Stimulated activated CD8-positive, alpha-beta memory T cell treated with anti-CD3 and anti-CD28 coated beads, Interleukin-2, amount 100 ng/mL, for 48 hours (primary cell): ENCODE measurements at regions not wholly inside any gene's neighbourhood (a gene's known extent, or its start where the extent isn't known, plus 50 kb on each side); places are given as distances from the start of the nearest gene placed in this dataset.

Experiments used
- DNase-seq, 2 donors: peaks; one replicate each; pipeline ENCODE4 v3.0.0-alpha.2; 2020; ENCODE audit warnings: low read depth in 2 of 2

- no peak for DNase-seq
Measured at GRCh38 chrX:39627257-39627656, 470.5 kb downstream of the BCOR start.

GRCh38 chrX:39629001-39629400, 468.8 kb downstream of the BCOR start:
- no peak for DNase-seq

GRCh38 chrX:39630344-39630743, 467.4 kb downstream of the BCOR start:
- no peak for DNase-seq

GRCh38 chrX:39631276-39632229, 466.2 kb downstream of the BCOR start:
- no peak for DNase-seq

GRCh38 chrX:39633293-39633692, 464.5 kb downstream of the BCOR start:
- no peak for DNase-seq

GRCh38 chrX:39636481-39636880, 461.3 kb downstream of the BCOR start:
- DNase-seq, result no peak

GRCh38 chrX:39638526-39638925, 459.2 kb downstream of the BCOR start:
- no peak for DNase-seq

- DNase-seq, result no peak
Measured at GRCh38 chrX:39639871-39640270, 457.9 kb downstream of the BCOR start.

- no peak for DNase-seq
Measured at GRCh38 chrX:39640866-39641265, 456.9 kb downstream of the BCOR start.

GRCh38 chrX:39642071-39642470, 455.7 kb downstream of the BCOR start:
- no peak for DNase-seq

GRCh38 chrX:39643550-39643949, 454.2 kb downstream of the BCOR start:
- no peak for DNase-seq

- peak; percentile 3 to 10 for DNase-seq
Measured at GRCh38 chrX:39645178-39645895, 452.4 kb downstream of the BCOR start.

- DNase-seq, result no peak
Measured at GRCh38 chrX:39648548-39649254, 449.1 kb downstream of the BCOR start.

- DNase-seq, result no peak
Measured at GRCh38 chrX:39650768-39651347, 446.9 kb downstream of the BCOR start.

- no peak for DNase-seq
Measured at GRCh38 chrX:39652336-39652735, 445.4 kb downstream of the BCOR start.

- no peak for DNase-seq
Measured at GRCh38 chrX:39653691-39654090, 444.1 kb downstream of the BCOR start.

- DNase-seq, result no peak
Measured at GRCh38 chrX:39654183-39654925, 443.4 kb downstream of the BCOR start.

- no peak for DNase-seq
Measured at GRCh38 chrX:39654952-39655351, 442.8 kb downstream of the BCOR start.

GRCh38 chrX:39661116-39661907, 436.4 kb downstream of the BCOR start:
- DNase-seq, result no peak

- no peak for DNase-seq
Measured at GRCh38 chrX:39665830-39666518, 431.8 kb downstream of the BCOR start.
